Urothelium cell line (cell line): ENCODE measurements at regions not wholly inside any gene's neighbourhood (a gene's known extent, or its start where the extent isn't known, plus 50 kb on each side); places are given as distances from the start of the nearest gene placed in this dataset.

Experiments
- DNase-seq: peaks from one replicate; pipeline ENCODE4 v3.0.0; 2011; ENCODE audit warnings: low spot score, mixed read lengths
- FAIRE-seq: peaks from 2 replicates; lab custom pipeline; 2011; peaks lifted over from hg19 to GRCh38; lab: Jason Lieb, UNC

GRCh38 chr3:18127859-18128681, 297.1 kb downstream of the SATB1 start:
- FAIRE-seq (no peak), DNase-seq (no peak)

GRCh38 chr3:18127174-18127858, 297.8 kb downstream of the SATB1 start:
- no peak for DNase-seq
- FAIRE-seq, result no peak

GRCh38 chr3:18126772-18127171, 298.4 kb downstream of the SATB1 start:
- no peak for DNase-seq
- no peak for FAIRE-seq

GRCh38 chr3:18124501-18124900, 300.6 kb downstream of the SATB1 start:
- FAIRE-seq (peak; percentile 13), DNase-seq (peak; percentile 51)

GRCh38 chr3:18122264-18122663, 302.9 kb downstream of the SATB1 start:
- FAIRE-seq (no peak), DNase-seq (peak; percentile 17)

- FAIRE-seq (no peak), DNase-seq (no peak)
Observed at GRCh38 chr3:18121020-18121419, 304.1 kb downstream of the SATB1 start.

GRCh38 chr3:18119866-18120265, 305.3 kb downstream of the SATB1 start:
- FAIRE-seq, result no peak
- DNase-seq, result no peak

- DNase-seq, result no peak
- no peak for FAIRE-seq
Observed at GRCh38 chr3:18114894-18115293, 310.2 kb downstream of the SATB1 start.

GRCh38 chr3:18113417-18113816, 311.7 kb downstream of the SATB1 start:
- no peak for FAIRE-seq
- no peak for DNase-seq

GRCh38 chr3:18112674-18113375, 312.3 kb downstream of the SATB1 start:
- DNase-seq (no peak), FAIRE-seq (no peak)

- FAIRE-seq (no peak), DNase-seq (peak; percentile 49)
Observed at GRCh38 chr3:18111796-18112232, 313.3 kb downstream of the SATB1 start.

GRCh38 chr3:18103591-18103990, 321.5 kb downstream of the SATB1 start:
- FAIRE-seq (no peak), DNase-seq (no peak)

- no peak for DNase-seq
- no peak for FAIRE-seq
Observed at GRCh38 chr3:18100121-18100520, 325.0 kb downstream of the SATB1 start.

- DNase-seq (no peak), FAIRE-seq (no peak)
Observed at GRCh38 chr3:18099611-18100010, 325.5 kb downstream of the SATB1 start.

- DNase-seq (peak; percentile 91), FAIRE-seq (no peak)
Observed at GRCh38 chr3:18098960-18099587, 326.1 kb downstream of the SATB1 start.

GRCh38 chr3:18097989-18098388, 327.1 kb downstream of the SATB1 start:
- FAIRE-seq (no peak), DNase-seq (no peak)

GRCh38 chr3:18097473-18097872, 327.7 kb downstream of the SATB1 start:
- DNase-seq (no peak), FAIRE-seq (no peak)

GRCh38 chr3:18092726-18093125, 332.4 kb downstream of the SATB1 start:
- FAIRE-seq, result no peak
- no peak for DNase-seq

- no peak for DNase-seq
- FAIRE-seq, result no peak
Observed at GRCh38 chr3:18090377-18090776, 334.8 kb downstream of the SATB1 start.

GRCh38 chr3:18087988-18088387, 337.2 kb downstream of the SATB1 start:
- FAIRE-seq (no peak), DNase-seq (no peak)

- FAIRE-seq (no peak), DNase-seq (no peak)
Observed at GRCh38 chr3:18086760-18087159, 338.4 kb downstream of the SATB1 start.
